CD4-positive, alpha-beta T cell treated with Interferon alpha-2 for 1 hour (primary cell): ENCODE measurements at regions not wholly inside any gene's neighbourhood (a gene's known extent, or its start where the extent isn't known, plus 50 kb on each side); places are given as distances from the start of the nearest gene placed in this dataset.
"Not testable (repeated sequence)": the region's sequence is repeated elsewhere in the genome, so short reads cannot be mapped to it uniquely, and the experiment has no call there.

ENCODE experiments used
- DNase-seq, 2 donors: peaks; one replicate each; pipeline ENCODE4 v3.0.0-alpha.2; 2020 to 2022

- no peak for DNase-seq
These were observed 153.0 kb downstream of the UTRN start for GRCh38 chr6:144438103-144438502.

GRCh38 chr6:144439016-144439415 lies 153.9 kb downstream of the UTRN start:
- no peak for DNase-seq

- DNase-seq = not testable (repeated sequence)
These were observed 156.7 kb downstream of the UTRN start for GRCh38 chr6:144441801-144442200.

- no peak for DNase-seq
These were observed 158.0 kb downstream of the UTRN start for GRCh38 chr6:144443157-144443556.

- DNase-seq = no peak
These were observed 162.3 kb downstream of the UTRN start for GRCh38 chr6:144447472-144447871.

- DNase-seq = no peak
These were observed 164.1 kb downstream of the UTRN start for GRCh38 chr6:144449218-144449617.

GRCh38 chr6:144449911-144450597 lies 164.9 kb downstream of the UTRN start:
- DNase-seq = no peak

GRCh38 chr6:144460327-144461095 lies 175.4 kb downstream of the UTRN start:
- peak in 1 of 2 donors; percentile 41 for DNase-seq

GRCh38 chr6:144462058-144462457 lies 176.9 kb downstream of the UTRN start:
- DNase-seq = no peak

GRCh38 chr6:144466716-144467115 lies 181.6 kb downstream of the UTRN start:
- no peak for DNase-seq

GRCh38 chr6:144467172-144467762 lies 182.1 kb downstream of the UTRN start:
- no peak for DNase-seq

GRCh38 chr6:144467921-144468320 lies 182.8 kb downstream of the UTRN start:
- DNase-seq = no peak

GRCh38 chr6:144468709-144469108 lies 183.6 kb downstream of the UTRN start:
- peak in 1 of 2 donors; percentile 14 for DNase-seq

GRCh38 chr6:144469144-144469575 lies 184.0 kb downstream of the UTRN start:
- DNase-seq = no peak

- DNase-seq = not testable (repeated sequence)
These were observed 185.1 kb downstream of the UTRN start for GRCh38 chr6:144470201-144470600.

- DNase-seq = no peak
These were observed 186.9 kb downstream of the UTRN start for GRCh38 chr6:144471986-144472385.

- DNase-seq = no peak
These were observed 189.2 kb downstream of the UTRN start for GRCh38 chr6:144474290-144474689.

GRCh38 chr6:144474904-144475303 lies 189.8 kb downstream of the UTRN start:
- DNase-seq = no peak

GRCh38 chr6:144475411-144475810 lies 190.3 kb downstream of the UTRN start:
- DNase-seq = no peak

GRCh38 chr6:144476286-144476685 lies 191.2 kb downstream of the UTRN start:
- DNase-seq = no peak

- no peak for DNase-seq
These were observed 192.3 kb downstream of the UTRN start for GRCh38 chr6:144477396-144477795.

- DNase-seq = no peak
These were observed 192.7 kb downstream of the UTRN start for GRCh38 chr6:144477856-144478255.

- DNase-seq = no peak
These were observed 193.3 kb downstream of the UTRN start for GRCh38 chr6:144478483-144478882.

GRCh38 chr6:144479991-144480390 lies 194.9 kb downstream of the UTRN start:
- no peak for DNase-seq
